ENCODE measurements at regions not wholly inside any gene's neighbourhood (a gene's known extent, or its start where the extent isn't known, plus 50 kb on each side); places are given as distances from the start of the nearest gene placed in this dataset.

GRCh38 chr3:111336511-111336910 is 205.5 kb upstream of the CD96 start:
- Histone ChIP-seq H3K9me3 (ENCODE audit: control insufficient read depth, low read depth, low read length) (no peaks in the 10 kb centered on the region), H3K36me3 (ENCODE audit: control insufficient read depth in 2 of 2, extremely low read depth in 1 of 2, insufficient read depth in 2 of 2, low read length in 2 of 2) (no peaks in the 10 kb centered on the region), H3K4me2 (ENCODE audit: control insufficient read depth, extremely low read depth, insufficient read depth, low read depth, low read length) (no peak overlapping the region), H3K9me1 (ENCODE audit: control insufficient read depth, extremely low read depth, insufficient read depth, low read length) (no peaks in the 10 kb centered on the region), H2AFZ (ENCODE audit: control insufficient read depth, low read length) (no peak overlapping the region), H4K20me1 (ENCODE audit: control insufficient read depth, extremely low read depth, insufficient read depth, low read length) (no peaks in the 10 kb centered on the region), H3K4me1 (ENCODE audit: control insufficient read depth, extremely low read depth, insufficient read depth, low read length) (peaks cover 8% of the 10 kb centered on the region), H3K79me2 (ENCODE audit: control insufficient read depth, insufficient read depth, low read length) (no peaks in the 10 kb centered on the region), H3K9ac (ENCODE audit: control insufficient read depth, extremely low read depth, insufficient read depth, low read length) (no peak overlapping the region), H3K4me3 (ENCODE audit: control insufficient read depth in 2 of 3, extremely low read depth in 1 of 3, insufficient read depth in 2 of 3, low read depth in 1 of 3, low read length in 3 of 3) (no peak overlapping the region), H3K27me3 (ENCODE audit: control insufficient read depth, extremely low read depth, insufficient read depth, low read length) (no peaks in the 10 kb centered on the region), H3K27ac (ENCODE audit: control insufficient read depth, insufficient read depth, low read length) (no peak overlapping the region)
- FAIRE-seq (no peak), DNase-seq (ENCODE audit: low read depth, low spot score) (no peak)
- TF ChIP-seq EZH2 (IDR thresholded peaks at IDR 0.05; ENCODE audit: low read length), result no peak
- no peak for TF ChIP-seq CTCF (optimal IDR thresholded peaks at IDR 0.05 in 1 of 3, IDR thresholded peaks at IDR 0.05 in 1 of 3, conservative IDR thresholded peaks at IDR 0.05 in 1 of 3; ENCODE audit: extremely low read depth in 1 of 3, insufficient read depth in 2 of 3, low read length in 3 of 3)
- dilution Hi-C loops (cut with MboI; ENCODE audit: extremely low pct_ligation_motif_present, low sequenced_read_pairs), result no loop called here

- H3K27ac ChIP-seq (ENCODE audit: control insufficient read depth, insufficient read depth, low read length), result no peak overlapping the region
- H2AFZ ChIP-seq (ENCODE audit: control insufficient read depth, low read length), result no peak overlapping the region
- no peaks in the 10 kb centered on the region for H3K79me2 ChIP-seq (ENCODE audit: control insufficient read depth, insufficient read depth, low read length)
- no peak overlapping the region for H3K4me3 ChIP-seq (ENCODE audit: control insufficient read depth in 2 of 3, extremely low read depth in 1 of 3, insufficient read depth in 2 of 3, low read depth in 1 of 3, low read length in 3 of 3)
- FAIRE-seq (peak; percentile 71), DNase-seq (ENCODE audit: low read depth, low spot score) (peak; percentile 19)
- H3K9me1 ChIP-seq (ENCODE audit: control insufficient read depth, extremely low read depth, insufficient read depth, low read length), result no peaks in the 10 kb centered on the region
- no peak overlapping the region for H3K4me2 ChIP-seq (ENCODE audit: control insufficient read depth, extremely low read depth, insufficient read depth, low read depth, low read length)
- H4K20me1 ChIP-seq (ENCODE audit: control insufficient read depth, extremely low read depth, insufficient read depth, low read length), result no peaks in the 10 kb centered on the region
- H3K27me3 ChIP-seq (ENCODE audit: control insufficient read depth, extremely low read depth, insufficient read depth, low read length), result no peaks in the 10 kb centered on the region
- no peaks in the 10 kb centered on the region for H3K9me3 ChIP-seq (ENCODE audit: control insufficient read depth, low read depth, low read length)
- H3K9ac ChIP-seq (ENCODE audit: control insufficient read depth, extremely low read depth, insufficient read depth, low read length), result no peak overlapping the region
- dilution Hi-C loops (cut with MboI; ENCODE audit: extremely low pct_ligation_motif_present, low sequenced_read_pairs), result no loop called here
- H3K36me3 ChIP-seq (ENCODE audit: control insufficient read depth in 2 of 2, extremely low read depth in 1 of 2, insufficient read depth in 2 of 2, low read length in 2 of 2), result no peaks in the 10 kb centered on the region
- TF ChIP-seq CTCF (optimal IDR thresholded peaks at IDR 0.05 in 1 of 3, IDR thresholded peaks at IDR 0.05 in 1 of 3, conservative IDR thresholded peaks at IDR 0.05 in 1 of 3; ENCODE audit: extremely low read depth in 1 of 3, insufficient read depth in 2 of 3, low read length in 3 of 3) (peak; percentile 63 to 75 (median 64)), EZH2 (IDR thresholded peaks at IDR 0.05; ENCODE audit: low read length) (no peak)
- H3K4me1 ChIP-seq (ENCODE audit: control insufficient read depth, extremely low read depth, insufficient read depth, low read length), result peaks cover 8% of the 10 kb centered on the region
Observed at GRCh38 chr3:111338059-111338698, 203.8 kb upstream of the CD96 start.
